H1 (cell line): ENCODE measurements at regions not wholly inside any gene's neighbourhood (a gene's known extent, or its start where the extent isn't known, plus 50 kb on each side); places are given as distances from the start of the nearest gene placed in this dataset.

ENCODE experiments used
- CHD7 ChIP-seq: fragments of 300-600 bp; sonication (generic); IDR thresholded peaks from 2 replicates; pipeline ENCODE4 v1.7.1; 2012; ENCODE audit warnings: low read length, moderate library complexity, mild to moderate bottlenecking, inconsistent platforms; ENCODE audit not compliant: insufficient replicate concordance
- GABPA ChIP-seq: IDR thresholded peaks from 2 replicates; pipeline ENCODE4 v1.6.1; 2011; ENCODE audit warnings: mild to moderate bottlenecking, low read length, moderate library complexity, borderline replicate concordance; ENCODE audit not compliant: insufficient read depth
- HDAC2 ChIP-seq, 2 experiments: fragments of 300-600 bp in 1 of 2; sonication (generic) in 1 of 2; IDR thresholded peaks; 2 replicates each; pipeline ENCODE4 v1.6.1; 2011 to 2012; ENCODE audit warnings: low read depth in 2 of 2, low read length in 2 of 2, mild to moderate bottlenecking in 2 of 2, moderate library complexity in 2 of 2, borderline replicate concordance in 1 of 2, inconsistent platforms in 1 of 2
- MAX ChIP-seq: IDR thresholded peaks from 2 replicates; pipeline ENCODE4 v1.6.1; 2012; ENCODE audit warnings: inconsistent platforms
- NANOG ChIP-seq: IDR thresholded peaks from 2 replicates; pipeline ENCODE4 v1.6.1; 2011; ENCODE audit warnings: low read length, low read depth, mild to moderate bottlenecking, inconsistent platforms; ENCODE audit not compliant: insufficient read depth, poor library complexity, severe bottlenecking
- RAD21 ChIP-seq, 2 experiments: IDR thresholded peaks in 1 of 2; conservative IDR thresholded peaks in 1 of 2; 2 replicates each; pipeline ENCODE4 v1.6.1; 2011; ENCODE audit warnings: low read depth in 2 of 2, low read length in 2 of 2, improper control_type of control experiment in 1 of 2, inconsistent platforms in 1 of 2, mild to moderate bottlenecking in 1 of 2, moderate library complexity in 1 of 2
- RBBP5 ChIP-seq: IDR thresholded peaks from 2 replicates; pipeline ENCODE4 v1.7.1; 2012; ENCODE audit warnings: low read depth, mild to moderate bottlenecking, inconsistent platforms, low read length, moderate library complexity, borderline replicate concordance
- YY1 ChIP-seq: IDR thresholded peaks from 2 replicates; pipeline ENCODE4 v1.6.1; 2011; ENCODE audit warnings: low read depth, mild to moderate bottlenecking, low read length

- TF ChIP-seq CHD7 = no peak
- TF ChIP-seq RBBP5 = 0 out of 2 replicates have a peak, but pooled peaks have one; percentile 29
- TF ChIP-seq NANOG = no peak
- peak; percentile 86 to 99 for TF ChIP-seq RAD21 (IDR thresholded peaks at IDR 0.05 in 1 of 2, conservative IDR thresholded peaks at IDR 0.05 in 1 of 2; ENCODE audit: low read depth in 2 of 2, low read length in 2 of 2)
- no peak; the same call in 1 of the 2 replicates for TF ChIP-seq YY1
- 0 out of 2 replicates have a peak, but pooled peaks have one; percentile 60 for TF ChIP-seq GABPA
- TF ChIP-seq MAX = peak; percentile 47
- peak in 1 of 2 experiments; percentile 78; a peak in 1 of 4 replicates for TF ChIP-seq HDAC2 (IDR thresholded peaks at IDR 0.05; ENCODE audit: borderline replicate concordance in 1 of 2, low read depth in 2 of 2, low read length in 2 of 2)
These were observed 93.3 kb downstream of the CD83 start (continued) for GRCh38 chr6:14210663-14211561.
